ENCODE measurements at regions not wholly inside any gene's neighbourhood (a gene's known extent, or its start where the extent isn't known, plus 50 kb on each side); places are given as distances from the start of the nearest gene placed in this dataset.
A peak's percentile ranks its signal among the peaks of the same experiment; 100 is the strongest.
"Not testable (repeated sequence)": the region's sequence is repeated elsewhere in the genome, so short reads cannot be mapped to it uniquely, and the experiment has no call there.

- H3K4me1 ChIP-seq (ENCODE audit: control insufficient read depth, insufficient read depth, low read length) = not testable (repeated sequence)
- WGBS (ENCODE audit: insufficient coverage, low lambda C conversion rate) = no CpG with 5 or more reads among the region's 8 CpGs
Observed at GRCh38 chr9:64370344-64370743, 914.7 kb downstream of the FOXD4L5 start.

GRCh38 chr9:64369644-64370043, 915.4 kb downstream of the FOXD4L5 start:
- H3K27me3 ChIP-seq (ENCODE audit: control insufficient read depth, insufficient read depth, low read length); H3K36me3 ChIP-seq (ENCODE audit: control insufficient read depth, insufficient read depth, low read length); H3K9me3 ChIP-seq (ENCODE audit: control insufficient read depth, low read depth, low read length); H3K27ac ChIP-seq (ENCODE audit: low read length); H3K4me1 ChIP-seq (ENCODE audit: control insufficient read depth, insufficient read depth, low read length); DNase-seq: not testable (repeated sequence)
- no CpG with 5 or more reads among the region's 31 CpGs for WGBS (ENCODE audit: insufficient coverage, low lambda C conversion rate)
- H3K4me3 ChIP-seq (ENCODE audit: low read length) = peak overlapping the region; percentile 23

More at GRCh38 chr9:64370344-64370743, 914.7 kb downstream of the FOXD4L5 start:
- DNase-seq; H3K4me3 ChIP-seq (ENCODE audit: low read length); H3K27me3 ChIP-seq (ENCODE audit: control insufficient read depth, insufficient read depth, low read length); H3K9me3 ChIP-seq (ENCODE audit: control insufficient read depth, low read depth, low read length); H3K27ac ChIP-seq (ENCODE audit: low read length); H3K36me3 ChIP-seq (ENCODE audit: control insufficient read depth, insufficient read depth, low read length): not testable (repeated sequence)

- H3K4me3 ChIP-seq (ENCODE audit: low read length); H3K27ac ChIP-seq (ENCODE audit: low read length); H3K4me1 ChIP-seq (ENCODE audit: control insufficient read depth, insufficient read depth, low read length); DNase-seq; H3K36me3 ChIP-seq (ENCODE audit: control insufficient read depth, insufficient read depth, low read length); H3K27me3 ChIP-seq (ENCODE audit: control insufficient read depth, insufficient read depth, low read length); H3K9me3 ChIP-seq (ENCODE audit: control insufficient read depth, low read depth, low read length): not testable (repeated sequence)
- no CpG with 5 or more reads among the region's 44 CpGs for WGBS (ENCODE audit: insufficient coverage, low lambda C conversion rate)
Observed at GRCh38 chr9:64369114-64369513, 915.9 kb downstream of the FOXD4L5 start.

- DNase-seq; H3K36me3 ChIP-seq (ENCODE audit: control insufficient read depth, insufficient read depth, low read length); H3K9me3 ChIP-seq (ENCODE audit: control insufficient read depth, low read depth, low read length); H3K27me3 ChIP-seq (ENCODE audit: control insufficient read depth, insufficient read depth, low read length); H3K4me1 ChIP-seq (ENCODE audit: control insufficient read depth, insufficient read depth, low read length); H3K27ac ChIP-seq (ENCODE audit: low read length): not testable (repeated sequence)
- H3K4me3 ChIP-seq (ENCODE audit: low read length) = peak overlapping the region; percentile 31
- no CpG with 5 or more reads among the region's 16 CpGs for WGBS (ENCODE audit: insufficient coverage, low lambda C conversion rate)
Observed at GRCh38 chr9:64368644-64368942, 916.4 kb downstream of the FOXD4L5 start.

- peak in 1 of 2 donors; percentile 1 for DNase-seq
Observed at GRCh38 chr9:64367826-64368643, 917.0 kb downstream of the FOXD4L5 start.

More at GRCh38 chr9:64367826-64368643, 917.0 kb downstream of the FOXD4L5 start:
- H3K27me3 ChIP-seq (ENCODE audit: control insufficient read depth, insufficient read depth, low read length); H3K36me3 ChIP-seq (ENCODE audit: control insufficient read depth, insufficient read depth, low read length); H3K4me1 ChIP-seq (ENCODE audit: control insufficient read depth, insufficient read depth, low read length); H3K27ac ChIP-seq (ENCODE audit: low read length); H3K9me3 ChIP-seq (ENCODE audit: control insufficient read depth, low read depth, low read length): not testable (repeated sequence)
- no CpG with 5 or more reads among the region's 47 CpGs for WGBS (ENCODE audit: insufficient coverage, low lambda C conversion rate)
- H3K4me3 ChIP-seq (ENCODE audit: low read length) = peak overlapping the region; percentile 31
